ENCODE measurements at regions not wholly inside any gene's neighbourhood (a gene's known extent, or its start where the extent isn't known, plus 50 kb on each side); places are given as distances from the start of the nearest gene placed in this dataset.

DNA sequence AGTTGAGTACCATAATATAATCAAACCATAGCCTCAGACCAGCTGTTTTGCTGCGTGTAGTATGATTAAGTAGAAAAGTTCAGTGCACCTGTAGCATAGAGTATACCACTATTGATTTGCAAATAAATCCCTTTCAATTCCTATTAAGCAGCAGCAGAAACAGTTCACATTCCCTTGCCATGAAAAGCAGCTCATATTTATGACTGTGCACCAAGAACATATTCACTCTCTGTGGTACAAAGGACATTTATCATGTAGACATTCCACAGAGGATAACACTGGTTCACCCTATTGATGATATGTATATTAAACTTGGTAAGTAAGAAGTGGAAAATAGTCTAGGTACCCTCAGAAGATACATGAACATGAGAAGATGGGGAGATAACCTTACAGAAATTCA is 1689.1 kb upstream of the CDH6 start:
- H2AFZ ChIP-seq (ENCODE audit: low read depth): no peak overlapping the region
- H3K79me2 ChIP-seq (ENCODE audit: insufficient read depth, low read depth): no peaks in the 10 kb centered on the region
- no peak overlapping the region for H3K4me3 ChIP-seq (IDR thresholded peaks at IDR 0.05; ENCODE audit: insufficient read depth, low read depth, low read length)
- no peaks in the 10 kb centered on the region for H3K4me1 ChIP-seq (ENCODE audit: low read depth, poor library complexity, severe bottlenecking)
- H3K9ac ChIP-seq: no peak overlapping the region
- no peaks in the 10 kb centered on the region for H3K36me3 ChIP-seq (ENCODE audit: insufficient read depth)
- TF ChIP-seq, protein P1, sequence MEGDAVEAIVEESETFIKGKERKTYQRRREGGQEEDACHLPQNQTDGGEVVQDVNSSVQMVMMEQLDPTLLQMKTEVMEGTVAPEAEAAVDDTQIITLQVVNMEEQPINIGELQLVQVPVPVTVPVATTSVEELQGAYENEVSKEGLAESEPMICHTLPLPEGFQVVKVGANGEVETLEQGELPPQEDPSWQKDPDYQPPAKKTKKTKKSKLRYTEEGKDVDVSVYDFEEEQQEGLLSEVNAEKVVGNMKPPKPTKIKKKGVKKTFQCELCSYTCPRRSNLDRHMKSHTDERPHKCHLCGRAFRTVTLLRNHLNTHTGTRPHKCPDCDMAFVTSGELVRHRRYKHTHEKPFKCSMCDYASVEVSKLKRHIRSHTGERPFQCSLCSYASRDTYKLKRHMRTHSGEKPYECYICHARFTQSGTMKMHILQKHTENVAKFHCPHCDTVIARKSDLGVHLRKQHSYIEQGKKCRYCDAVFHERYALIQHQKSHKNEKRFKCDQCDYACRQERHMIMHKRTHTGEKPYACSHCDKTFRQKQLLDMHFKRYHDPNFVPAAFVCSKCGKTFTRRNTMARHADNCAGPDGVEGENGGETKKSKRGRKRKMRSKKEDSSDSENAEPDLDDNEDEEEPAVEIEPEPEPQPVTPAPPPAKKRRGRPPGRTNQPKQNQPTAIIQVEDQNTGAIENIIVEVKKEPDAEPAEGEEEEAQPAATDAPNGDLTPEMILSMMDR (conservative IDR thresholded peaks at IDR 0.05; ENCODE audit: low read depth, low read length): no peak
- H3K27me3 ChIP-seq (ENCODE audit: insufficient read depth, low read depth): no peaks in the 10 kb centered on the region
- no peaks in the 10 kb centered on the region for H4K20me1 ChIP-seq (ENCODE audit: insufficient read depth)
- H3K27ac ChIP-seq: no peak overlapping the region
- no peak overlapping the region for H3K4me2 ChIP-seq

DNA sequence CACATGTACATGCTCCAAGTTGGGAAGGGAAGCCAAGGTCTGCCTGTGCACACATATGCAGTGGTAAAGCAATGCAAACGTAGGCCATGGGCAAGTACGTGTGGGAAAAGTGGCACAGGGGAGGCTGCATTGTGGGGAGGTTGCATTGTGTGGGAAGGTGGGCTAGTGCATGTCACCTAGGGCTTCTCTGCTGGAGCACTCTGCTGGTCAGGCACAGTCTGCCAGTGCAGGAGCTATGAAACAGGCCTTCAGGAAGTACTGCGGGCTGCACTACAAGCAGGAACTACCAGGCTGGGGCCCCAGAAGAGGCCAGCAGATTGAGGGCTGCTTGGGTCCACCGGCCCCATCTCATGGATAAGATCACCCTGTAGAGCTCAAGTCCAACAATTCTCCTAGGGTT is 1694.6 kb upstream of the CDH6 start:
- H3K9ac ChIP-seq: no peak overlapping the region
- H3K4me1 ChIP-seq (ENCODE audit: low read depth, poor library complexity, severe bottlenecking): no peaks in the 10 kb centered on the region
- no peaks in the 10 kb centered on the region for H4K20me1 ChIP-seq (ENCODE audit: insufficient read depth)
- H2AFZ ChIP-seq (ENCODE audit: low read depth): no peak overlapping the region
- H3K36me3 ChIP-seq (ENCODE audit: insufficient read depth): no peaks in the 10 kb centered on the region
- no peak overlapping the region for H3K4me2 ChIP-seq
- no peaks in the 10 kb centered on the region for H3K27me3 ChIP-seq (ENCODE audit: insufficient read depth, low read depth)
- TF ChIP-seq, protein P1 (conservative IDR thresholded peaks at IDR 0.05; ENCODE audit: low read depth, low read length): no peak
- H3K27ac ChIP-seq: no peak overlapping the region
- H3K4me3 ChIP-seq (IDR thresholded peaks at IDR 0.05; ENCODE audit: insufficient read depth, low read depth, low read length): no peak overlapping the region
- no peaks in the 10 kb centered on the region for H3K79me2 ChIP-seq (ENCODE audit: insufficient read depth, low read depth)

DNA sequence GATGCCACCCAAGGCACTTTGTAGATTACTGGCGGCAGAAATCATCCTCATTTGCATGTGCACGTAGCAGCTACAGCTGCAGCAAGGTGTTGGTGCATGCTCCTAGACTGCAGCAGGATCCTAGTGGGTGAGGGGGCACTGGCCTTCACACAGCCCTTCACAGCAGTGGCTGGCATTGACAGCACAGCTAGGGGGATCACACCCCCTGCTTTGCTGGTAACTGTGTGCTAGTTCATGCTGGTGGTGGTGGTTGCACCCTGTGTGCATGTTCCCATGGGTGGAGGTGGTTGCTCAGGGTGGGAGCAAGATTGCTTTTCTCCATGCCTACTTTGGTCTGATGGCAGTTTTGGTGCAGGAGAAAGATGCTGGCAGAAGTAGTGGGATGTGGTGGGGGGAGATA is 1695.1 kb upstream of the CDH6 start:
- no peaks in the 10 kb centered on the region for H3K4me1 ChIP-seq (ENCODE audit: low read depth, poor library complexity, severe bottlenecking)
- H4K20me1 ChIP-seq (ENCODE audit: insufficient read depth): no peaks in the 10 kb centered on the region
- H3K4me3 ChIP-seq (IDR thresholded peaks at IDR 0.05; ENCODE audit: insufficient read depth, low read depth, low read length): no peak overlapping the region
- no peak overlapping the region for H3K27ac ChIP-seq
- no peaks in the 10 kb centered on the region for H3K36me3 ChIP-seq (ENCODE audit: insufficient read depth)
- H2AFZ ChIP-seq (ENCODE audit: low read depth): no peak overlapping the region
- TF ChIP-seq, protein P1 (conservative IDR thresholded peaks at IDR 0.05; ENCODE audit: low read depth, low read length): no peak
- H3K27me3 ChIP-seq (ENCODE audit: insufficient read depth, low read depth): no peaks in the 10 kb centered on the region
- no peaks in the 10 kb centered on the region for H3K79me2 ChIP-seq (ENCODE audit: insufficient read depth, low read depth)
- H3K4me2 ChIP-seq: no peak overlapping the region
- H3K9ac ChIP-seq: no peak overlapping the region

DNA sequence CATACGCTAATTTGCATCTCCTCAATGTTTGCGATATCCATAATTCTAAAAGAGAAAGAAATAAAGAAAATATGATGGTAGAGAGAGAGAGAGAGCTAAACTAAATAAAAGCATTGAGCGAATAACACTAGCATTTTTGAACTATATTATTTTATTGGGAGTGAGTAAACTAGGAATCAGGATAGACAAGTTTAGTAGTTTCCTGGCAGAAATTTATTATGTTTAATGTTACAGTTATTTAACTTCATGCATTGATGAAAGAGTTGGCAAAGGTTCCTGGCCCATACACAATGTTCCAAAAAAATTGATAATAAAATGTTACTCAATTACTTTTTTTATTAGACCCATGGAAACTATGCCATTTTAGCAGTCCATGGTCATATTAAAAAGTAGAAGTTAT is 1708.2 kb upstream of the CDH6 start:
- no peaks in the 10 kb centered on the region for H3K36me3 ChIP-seq (ENCODE audit: insufficient read depth)
- TF ChIP-seq, protein P1 (conservative IDR thresholded peaks at IDR 0.05; ENCODE audit: low read depth, low read length): no peak
- H3K9ac ChIP-seq: no peak overlapping the region
- no peak overlapping the region for H2AFZ ChIP-seq (ENCODE audit: low read depth)
- no peaks in the 10 kb centered on the region for H4K20me1 ChIP-seq (ENCODE audit: insufficient read depth)
- no peak overlapping the region for H3K4me3 ChIP-seq (IDR thresholded peaks at IDR 0.05; ENCODE audit: insufficient read depth, low read depth, low read length)
- no peaks in the 10 kb centered on the region for H3K27me3 ChIP-seq (ENCODE audit: insufficient read depth, low read depth)
- H3K27ac ChIP-seq: no peak overlapping the region
- H3K79me2 ChIP-seq (ENCODE audit: insufficient read depth, low read depth): no peaks in the 10 kb centered on the region
- H3K4me2 ChIP-seq: no peak overlapping the region
- no peaks in the 10 kb centered on the region for H3K4me1 ChIP-seq (ENCODE audit: low read depth, poor library complexity, severe bottlenecking)

DNA sequence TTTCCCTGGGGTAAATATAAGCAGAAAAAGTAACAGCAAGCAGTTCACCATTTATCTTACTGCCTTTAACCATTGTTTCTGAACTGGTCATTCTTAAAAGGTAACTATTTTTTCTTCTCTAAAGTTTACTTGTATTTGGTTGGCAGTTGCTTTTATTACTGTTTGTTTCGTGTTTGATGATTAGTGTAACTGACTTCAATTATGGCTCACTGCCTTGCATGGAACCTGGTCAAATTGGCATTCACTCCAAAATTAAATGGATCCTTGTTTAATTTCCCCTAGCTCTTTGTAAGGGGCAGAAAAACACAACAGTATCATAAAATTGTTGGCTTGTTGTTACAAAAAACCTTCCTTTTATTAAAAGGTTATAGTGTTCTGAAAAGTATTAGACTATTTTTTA is 1723.9 kb upstream of the CDH6 start:
- no peaks in the 10 kb centered on the region for H3K27me3 ChIP-seq (ENCODE audit: insufficient read depth, low read depth)
- TF ChIP-seq, protein P1 (conservative IDR thresholded peaks at IDR 0.05; ENCODE audit: low read depth, low read length): no peak
- H4K20me1 ChIP-seq (ENCODE audit: insufficient read depth): no peaks in the 10 kb centered on the region
- no peaks in the 10 kb centered on the region for H3K36me3 ChIP-seq (ENCODE audit: insufficient read depth)
- H3K4me3 ChIP-seq (IDR thresholded peaks at IDR 0.05; ENCODE audit: insufficient read depth, low read depth, low read length): no peak overlapping the region
- no peak overlapping the region for H3K9ac ChIP-seq
- H3K4me1 ChIP-seq (ENCODE audit: low read depth, poor library complexity, severe bottlenecking): no peaks in the 10 kb centered on the region
- H3K79me2 ChIP-seq (ENCODE audit: insufficient read depth, low read depth): no peaks in the 10 kb centered on the region
- no peak overlapping the region for H3K4me2 ChIP-seq
- H3K27ac ChIP-seq: no peak overlapping the region
- H2AFZ ChIP-seq (ENCODE audit: low read depth): no peak overlapping the region
